Neural crest cell (in vitro differentiated cells): ENCODE measurements at regions not wholly inside any gene's neighbourhood (a gene's known extent, or its start where the extent isn't known, plus 50 kb on each side); places are given as distances from the start of the nearest gene placed in this dataset.
"Not testable (repeated sequence)": the region's sequence is repeated elsewhere in the genome, so short reads cannot be mapped to it uniquely, and the experiment has no call there.

Experiments used
- DNase-seq: peaks from one replicate; pipeline ENCODE4 v3.0.0; 2021; ENCODE audit warnings: low read depth, mixed read lengths, low spot score
- H3K27ac Mint-ChIP-seq: one replicate; pipeline ENCODE4 v1.8.0; 2021; ENCODE audit warnings: mild to moderate bottlenecking, mixed read lengths; ENCODE audit not compliant: unreplicated experiment
- H3K27me3 Mint-ChIP-seq: 2 replicates; pipeline ENCODE4 v1.8.0; 2021; ENCODE audit warnings: low read depth, mild to moderate bottlenecking, mixed read lengths
- H3K36me3 Mint-ChIP-seq: 2 replicates; pipeline ENCODE4 v1.8.0; 2021; ENCODE audit warnings: low read depth, mild to moderate bottlenecking, mixed read lengths
- H3K4me1 Mint-ChIP-seq: 2 replicates; pipeline ENCODE4 v1.8.0; 2021; ENCODE audit warnings: mixed read lengths
- H3K4me3 Mint-ChIP-seq: one replicate; pipeline ENCODE4 v1.8.0; 2021; ENCODE audit warnings: mild to moderate bottlenecking, mixed read lengths
- H3K9me3 Mint-ChIP-seq: 2 replicates; pipeline ENCODE4 v1.8.0; 2021; ENCODE audit warnings: mixed read lengths
- CTCF ChIP-seq: fragments of 200-600 bp; sonication (generic); conservative IDR thresholded peaks from 2 replicates; pipeline ENCODE4 v1.5.0; 2021; ENCODE audit warnings: antibody characterized with exemption, mild to moderate bottlenecking

DNA sequence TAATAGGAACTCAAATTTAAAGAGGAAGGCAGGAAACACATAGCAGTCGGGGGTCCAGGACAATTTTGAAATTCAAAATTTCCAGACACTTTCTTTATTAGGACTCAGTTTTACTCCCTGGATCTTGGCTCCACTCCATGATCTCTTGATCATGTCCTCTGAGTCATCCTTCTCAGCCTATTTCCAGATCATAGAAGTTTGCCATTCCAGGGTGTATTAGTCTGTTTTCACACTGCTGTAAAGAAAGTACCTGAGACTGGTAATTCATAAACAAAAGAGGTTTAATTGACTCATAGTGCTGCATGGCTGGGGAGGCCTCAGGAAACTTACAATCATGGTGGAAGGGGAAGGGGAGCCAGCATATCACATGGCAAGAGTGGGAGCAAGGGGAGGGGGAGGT, 564.7 kb upstream of the ACTRT1 start:
- H3K4me1 Mint-ChIP-seq, result no peaks in the 10 kb centered on the region
- no peak for DNase-seq
- no peak overlapping the region for H3K4me3 Mint-ChIP-seq
- no peak overlapping the region for H3K27ac Mint-ChIP-seq
- H3K9me3 Mint-ChIP-seq, result no peaks in the 10 kb centered on the region
- no peaks in the 10 kb centered on the region for H3K27me3 Mint-ChIP-seq
- H3K36me3 Mint-ChIP-seq, result no peaks in the 10 kb centered on the region
- TF ChIP-seq CTCF, result no peak

GRCh38 chrX:128606817-128607216, 554.6 kb upstream of the ACTRT1 start:
- not testable (repeated sequence) for H3K27me3 Mint-ChIP-seq, H3K9me3 Mint-ChIP-seq, DNase-seq, H3K4me3 Mint-ChIP-seq, H3K4me1 Mint-ChIP-seq, H3K27ac Mint-ChIP-seq, H3K36me3 Mint-ChIP-seq

GRCh38 chrX:128606357-128606756, 554.2 kb upstream of the ACTRT1 start:
- H3K9me3 Mint-ChIP-seq, H3K27me3 Mint-ChIP-seq, H3K27ac Mint-ChIP-seq: not testable (repeated sequence)

DNA sequence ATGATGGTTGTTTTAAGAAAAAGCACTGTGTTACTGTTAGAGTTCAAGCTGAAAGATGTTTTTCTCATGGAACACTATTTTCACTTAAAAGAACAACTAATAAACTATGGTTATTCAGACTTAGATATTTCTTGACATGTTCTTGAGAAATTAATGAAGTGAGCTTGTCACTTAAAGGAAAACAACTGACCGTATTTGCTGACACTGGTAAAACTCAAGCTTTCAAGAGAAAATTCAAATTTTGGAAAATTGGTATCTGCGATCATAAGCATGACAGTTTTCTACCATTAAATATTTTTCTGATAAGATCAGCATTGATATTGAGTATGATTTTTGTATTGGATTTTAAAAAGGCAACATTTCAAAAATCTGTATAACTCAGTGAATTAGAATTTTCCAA, 549.5 kb upstream of the ACTRT1 start:
- TF ChIP-seq CTCF, result no peak
- Mint-ChIP-seq H3K27me3 (no peaks in the 10 kb centered on the region), H3K9me3 (no peaks in the 10 kb centered on the region)

More at GRCh38 chrX:128606357-128606756, 554.2 kb upstream of the ACTRT1 start:
- H3K36me3 Mint-ChIP-seq, H3K4me1 Mint-ChIP-seq, DNase-seq, H3K4me3 Mint-ChIP-seq: not testable (repeated sequence)

GRCh38 chrX:128599632-128600031, 547.4 kb upstream of the ACTRT1 start:
- Mint-ChIP-seq H3K4me1 (no peaks in the 10 kb centered on the region), H3K36me3 (peaks cover 14% of the 10 kb centered on the region), H3K4me3 (no peak overlapping the region), H3K9me3 (peaks cover 16% of the 10 kb centered on the region), H3K27me3 (no peaks in the 10 kb centered on the region), H3K27ac (no peak overlapping the region)
- no peak for DNase-seq
- no peak for TF ChIP-seq CTCF

More for the DNA sequence above, 549.5 kb upstream of the ACTRT1 start:
- no peak for DNase-seq
- Mint-ChIP-seq H3K4me1 (no peaks in the 10 kb centered on the region), H3K36me3 (peaks cover under 1% of the 10 kb centered on the region), H3K27ac (no peak overlapping the region), H3K4me3 (no peak overlapping the region)

GRCh38 chrX:128582036-128582435, 529.8 kb upstream of the ACTRT1 start:
- Mint-ChIP-seq H3K4me1 (no peaks in the 10 kb centered on the region), H3K27ac (no peak overlapping the region), H3K4me3 (no peak overlapping the region), H3K9me3 (peaks cover 10% of the 10 kb centered on the region), H3K27me3 (no peaks in the 10 kb centered on the region), H3K36me3 (no peaks in the 10 kb centered on the region)
- no peak for TF ChIP-seq CTCF
- DNase-seq, result no peak

DNA sequence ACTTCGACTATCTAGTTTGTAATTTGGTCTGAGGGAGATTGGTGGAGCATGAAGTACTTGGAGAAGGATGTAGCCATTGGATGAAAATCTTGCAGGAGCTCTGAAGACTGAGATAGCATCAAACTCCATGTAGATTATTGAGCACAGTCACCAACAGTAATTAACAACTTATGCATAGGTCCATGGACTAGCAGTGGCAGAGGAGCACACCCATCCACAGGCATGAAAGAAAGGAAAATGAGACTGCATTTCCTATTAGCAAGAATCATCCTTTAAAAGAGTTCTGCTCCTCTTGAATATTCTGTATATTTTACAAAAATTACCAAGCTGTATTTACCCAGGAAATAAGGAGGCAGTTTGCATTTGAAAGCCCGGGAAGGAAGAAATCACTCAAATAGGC, 529.4 kb upstream of the ACTRT1 start:
- Mint-ChIP-seq H3K27me3 (no peaks in the 10 kb centered on the region), H3K4me3 (no peak overlapping the region), H3K9me3 (peaks cover 10% of the 10 kb centered on the region), H3K36me3 (no peaks in the 10 kb centered on the region), H3K27ac (no peak overlapping the region), H3K4me1 (no peaks in the 10 kb centered on the region)
- no peak for DNase-seq
- TF ChIP-seq CTCF, result no peak
